ENCODE measurements at regions not wholly inside any gene's neighbourhood (a gene's known extent, or its start where the extent isn't known, plus 50 kb on each side); places are given as distances from the start of the nearest gene placed in this dataset.

- H3K27ac ChIP-seq (ENCODE audit: low read length) = no peak overlapping the region
- H3K4me3 ChIP-seq (ENCODE audit: low read length) = no peak overlapping the region
- DNase-seq = no peak
- H3K4me1 ChIP-seq (ENCODE audit: control insufficient read depth, insufficient read depth, low read length) = no peaks in the 10 kb centered on the region
- no peaks in the 10 kb centered on the region for H3K9me3 ChIP-seq (ENCODE audit: control insufficient read depth, low read depth, low read length)
- peaks cover 6% of the 10 kb centered on the region for H3K27me3 ChIP-seq (ENCODE audit: control insufficient read depth, insufficient read depth, low read length)
- WGBS (ENCODE audit: insufficient coverage, low lambda C conversion rate) = no CpG with 5 or more reads among the region's 17 CpGs
- no peaks in the 10 kb centered on the region for H3K36me3 ChIP-seq (ENCODE audit: control insufficient read depth, insufficient read depth, low read length)
Measured at GRCh38 chr3:72109327-72110259, 324.6 kb upstream of the PROK2 start.

GRCh38 chr3:72105306-72105705, 320.4 kb upstream of the PROK2 start:
- H3K4me1 ChIP-seq (ENCODE audit: control insufficient read depth, insufficient read depth, low read length) = peaks cover 9% of the 10 kb centered on the region
- no peaks in the 10 kb centered on the region for H3K9me3 ChIP-seq (ENCODE audit: control insufficient read depth, low read depth, low read length)
- DNase-seq = no peak
- no peaks in the 10 kb centered on the region for H3K36me3 ChIP-seq (ENCODE audit: control insufficient read depth, insufficient read depth, low read length)
- no peak overlapping the region for H3K4me3 ChIP-seq (ENCODE audit: low read length)
- no peak overlapping the region for H3K27ac ChIP-seq (ENCODE audit: low read length)
- H3K27me3 ChIP-seq (ENCODE audit: control insufficient read depth, insufficient read depth, low read length) = peaks cover 34% of the 10 kb centered on the region
- no CpG with 5 or more reads among the region's 6 CpGs for WGBS (ENCODE audit: insufficient coverage, low lambda C conversion rate)

GRCh38 chr3:72102112-72102616, 317.2 kb upstream of the PROK2 start:
- DNase-seq = no peak
- Histone ChIP-seq H3K36me3 (ENCODE audit: control insufficient read depth, insufficient read depth, low read length) (no peaks in the 10 kb centered on the region), H3K27ac (ENCODE audit: low read length) (no peak overlapping the region), H3K27me3 (ENCODE audit: control insufficient read depth, insufficient read depth, low read length) (peaks cover 61% of the 10 kb centered on the region), H3K9me3 (ENCODE audit: control insufficient read depth, low read depth, low read length) (no peaks in the 10 kb centered on the region), H3K4me1 (ENCODE audit: control insufficient read depth, insufficient read depth, low read length) (peaks cover 9% of the 10 kb centered on the region), H3K4me3 (ENCODE audit: low read length) (no peak overlapping the region)
- no CpG with 5 or more reads among the region's 5 CpGs for WGBS (ENCODE audit: insufficient coverage, low lambda C conversion rate)

- Histone ChIP-seq H3K4me1 (ENCODE audit: control insufficient read depth, insufficient read depth, low read length) (peaks cover 9% of the 10 kb centered on the region), H3K27ac (ENCODE audit: low read length) (no peak overlapping the region), H3K9me3 (ENCODE audit: control insufficient read depth, low read depth, low read length) (no peaks in the 10 kb centered on the region), H3K4me3 (ENCODE audit: low read length) (no peak overlapping the region), H3K36me3 (ENCODE audit: control insufficient read depth, insufficient read depth, low read length) (no peaks in the 10 kb centered on the region), H3K27me3 (ENCODE audit: control insufficient read depth, insufficient read depth, low read length) (peaks cover 61% of the 10 kb centered on the region)
- no CpG with 5 or more reads among the region's 6 CpGs for WGBS (ENCODE audit: insufficient coverage, low lambda C conversion rate)
- peak in 1 of 2 donors; percentile 17 for DNase-seq
Measured at GRCh38 chr3:72101494-72101893, 316.5 kb upstream of the PROK2 start.

- H3K9me3 ChIP-seq (ENCODE audit: control insufficient read depth, low read depth, low read length) = no peaks in the 10 kb centered on the region
- H3K27me3 ChIP-seq (ENCODE audit: control insufficient read depth, insufficient read depth, low read length) = peaks cover 61% of the 10 kb centered on the region
- H3K36me3 ChIP-seq (ENCODE audit: control insufficient read depth, insufficient read depth, low read length) = no peaks in the 10 kb centered on the region
- H3K4me3 ChIP-seq (ENCODE audit: low read length) = peak overlapping the region; percentile 35
- WGBS (ENCODE audit: insufficient coverage, low lambda C conversion rate) = no CpG with 5 or more reads among the region's 21 CpGs
- peaks cover 9% of the 10 kb centered on the region for H3K4me1 ChIP-seq (ENCODE audit: control insufficient read depth, insufficient read depth, low read length)
- peak; percentile 71 for DNase-seq
- H3K27ac ChIP-seq (ENCODE audit: low read length) = peak overlapping the region; percentile 24
Measured at GRCh38 chr3:72100601-72101187, 315.7 kb upstream of the PROK2 start.

- Histone ChIP-seq H3K4me3 (ENCODE audit: low read length) (peak overlapping the region; percentile 35), H3K27me3 (ENCODE audit: control insufficient read depth, insufficient read depth, low read length) (peaks cover 61% of the 10 kb centered on the region), H3K27ac (ENCODE audit: low read length) (peak overlapping the region; percentile 24), H3K4me1 (ENCODE audit: control insufficient read depth, insufficient read depth, low read length) (peaks cover 9% of the 10 kb centered on the region), H3K9me3 (ENCODE audit: control insufficient read depth, low read depth, low read length) (no peaks in the 10 kb centered on the region), H3K36me3 (ENCODE audit: control insufficient read depth, insufficient read depth, low read length) (no peaks in the 10 kb centered on the region)
- no peak for DNase-seq
- WGBS (ENCODE audit: insufficient coverage, low lambda C conversion rate) = no CpG with 5 or more reads among the region's 17 CpGs
Measured at GRCh38 chr3:72100080-72100511, 315.1 kb upstream of the PROK2 start.

GRCh38 chr3:72099326-72100079, 314.6 kb upstream of the PROK2 start:
- Histone ChIP-seq H3K27me3 (ENCODE audit: control insufficient read depth, insufficient read depth, low read length) (peaks cover 60% of the 10 kb centered on the region), H3K36me3 (ENCODE audit: control insufficient read depth, insufficient read depth, low read length) (no peaks in the 10 kb centered on the region), H3K4me1 (ENCODE audit: control insufficient read depth, insufficient read depth, low read length) (peaks cover 9% of the 10 kb centered on the region), H3K9me3 (ENCODE audit: control insufficient read depth, low read depth, low read length) (no peaks in the 10 kb centered on the region), H3K27ac (ENCODE audit: low read length) (no peak overlapping the region), H3K4me3 (ENCODE audit: low read length) (no peak overlapping the region)
- WGBS (ENCODE audit: insufficient coverage, low lambda C conversion rate) = 39% methylated on average over 4 of the region's 14 CpGs
- no peak for DNase-seq

- Histone ChIP-seq H3K27me3 (ENCODE audit: control insufficient read depth, insufficient read depth, low read length) (peaks cover 49% of the 10 kb centered on the region), H3K4me3 (ENCODE audit: low read length) (no peak overlapping the region), H3K4me1 (ENCODE audit: control insufficient read depth, insufficient read depth, low read length) (peaks cover 9% of the 10 kb centered on the region), H3K27ac (ENCODE audit: low read length) (no peak overlapping the region), H3K36me3 (ENCODE audit: control insufficient read depth, insufficient read depth, low read length) (no peaks in the 10 kb centered on the region), H3K9me3 (ENCODE audit: control insufficient read depth, low read depth, low read length) (no peaks in the 10 kb centered on the region)
- no peak for DNase-seq
Measured at GRCh38 chr3:72097053-72097452, 312.1 kb upstream of the PROK2 start.

- WGBS (ENCODE audit: insufficient coverage, low lambda C conversion rate) = no CpG with 5 or more reads among the region's 4 CpGs
- H3K9me3 ChIP-seq (ENCODE audit: control insufficient read depth, low read depth, low read length) = no peaks in the 10 kb centered on the region
- no peaks in the 10 kb centered on the region for H3K4me1 ChIP-seq (ENCODE audit: control insufficient read depth, insufficient read depth, low read length)
- H3K27me3 ChIP-seq (ENCODE audit: control insufficient read depth, insufficient read depth, low read length) = peaks cover 34% of the 10 kb centered on the region
- H3K27ac ChIP-seq (ENCODE audit: low read length) = no peak overlapping the region
- no peaks in the 10 kb centered on the region for H3K36me3 ChIP-seq (ENCODE audit: control insufficient read depth, insufficient read depth, low read length)
- H3K4me3 ChIP-seq (ENCODE audit: low read length) = no peak overlapping the region
- DNase-seq = no peak
Measured at GRCh38 chr3:72095521-72095920, 310.6 kb upstream of the PROK2 start.

GRCh38 chr3:72093992-72094334, 309.0 kb upstream of the PROK2 start:
- 100% methylated on average over 1 of the region's 3 CpGs for WGBS (ENCODE audit: insufficient coverage, low lambda C conversion rate)
- no peak for DNase-seq
- no peaks in the 10 kb centered on the region for H3K36me3 ChIP-seq (ENCODE audit: control insufficient read depth, insufficient read depth, low read length)
- H3K9me3 ChIP-seq (ENCODE audit: control insufficient read depth, low read depth, low read length) = no peaks in the 10 kb centered on the region
- H3K27me3 ChIP-seq (ENCODE audit: control insufficient read depth, insufficient read depth, low read length) = peaks cover 18% of the 10 kb centered on the region
- no peak overlapping the region for H3K4me3 ChIP-seq (ENCODE audit: low read length)
- no peaks in the 10 kb centered on the region for H3K4me1 ChIP-seq (ENCODE audit: control insufficient read depth, insufficient read depth, low read length)
- no peak overlapping the region for H3K27ac ChIP-seq (ENCODE audit: low read length)
